ENCODE measurements at regions not wholly inside any gene's neighbourhood (a gene's known extent, or its start where the extent isn't known, plus 50 kb on each side); places are given as distances from the start of the nearest gene placed in this dataset.

DNA sequence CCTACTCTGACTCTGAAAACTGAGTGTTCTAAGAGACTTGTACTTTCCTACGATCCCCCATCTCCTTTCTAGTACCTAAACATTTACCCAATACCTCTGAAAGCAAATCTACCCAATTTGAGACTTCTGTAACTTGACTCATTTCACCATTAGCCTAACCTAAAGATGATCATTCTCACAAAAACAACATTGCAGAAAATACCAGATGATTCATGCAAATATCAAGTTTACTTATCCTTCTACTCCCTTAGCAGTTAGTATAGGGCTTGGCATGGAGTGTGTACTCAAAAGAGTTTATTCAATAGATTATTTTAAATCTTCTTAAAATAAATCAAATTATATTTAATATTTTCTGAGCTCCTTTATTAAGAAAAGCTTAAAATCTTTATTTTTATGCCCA, 89.6 kb downstream of the NR4A2 start:
- no peak overlapping the region for H3K27ac Mint-ChIP-seq
- Histone ChIP-seq H4K20me1 (replicated peaks; ENCODE audit: insufficient read depth) (no peaks in the 10 kb centered on the region), H3K4me2 (no peak overlapping the region), H3K4me1 (ENCODE audit: insufficient read depth) (no peaks in the 10 kb centered on the region), H3K27me3 (ENCODE audit: insufficient read depth) (no peaks in the 10 kb centered on the region), H3K9me2 (ENCODE audit: insufficient read depth) (no peaks in the 10 kb centered on the region), H3K4me3 (no peak overlapping the region), H3F3A (replicated peaks; ENCODE audit: low read depth) (no peaks in the 10 kb centered on the region), H3K36me3 (ENCODE audit: insufficient read depth) (no peaks in the 10 kb centered on the region; the same call in 1 of the 2 replicates), H2AFZ (no peak overlapping the region), H3K27ac (ENCODE audit: low read depth) (no peak overlapping the region), H3K79me2 (replicated peaks; ENCODE audit: insufficient read depth) (peaks cover 18% of the 10 kb centered on the region)
- ATAC-seq (no peak), DNase-seq (ENCODE audit: low spot score) (no peak)
- H3K9me3 Mint-ChIP-seq: no peaks in the 10 kb centered on the region
- no peaks in the 10 kb centered on the region; the same call in 2 of the 3 replicates for H3K36me3 Mint-ChIP-seq (ENCODE audit: low read depth)
- no peaks in the 10 kb centered on the region for H3K27me3 Mint-ChIP-seq (ENCODE audit: insufficient read depth, low read depth, poor library complexity)
- no peak overlapping the region for H3K4me3 Mint-ChIP-seq
- TF ChIP-seq STAT1 (IDR thresholded peaks at IDR 0.05; ENCODE audit: unreplicated experiment) (no peak), CREB1 (CRISPR knock-in tag; IDR thresholded peaks at IDR 0.05; ENCODE audit: low read depth) (no peak), NANOG (IDR thresholded peaks at IDR 0.05; ENCODE audit: borderline replicate concordance) (no peak), ZNF331 (CRISPR knock-in tag; IDR thresholded peaks at IDR 0.05; ENCODE audit: low read depth) (no peak), EZH2phosphoT487 (IDR thresholded peaks at IDR 0.05; ENCODE audit: unreplicated experiment) (no peak), JUNB (IDR thresholded peaks at IDR 0.05; ENCODE audit: unreplicated experiment) (no peak), POLR2AphosphoS5 (IDR thresholded peaks at IDR 0.05; ENCODE audit: low read depth) (no peak), ZNF114 (CRISPR knock-in tag; IDR thresholded peaks at IDR 0.05) (no peak), EZH2 (IDR thresholded peaks at IDR 0.05; ENCODE audit: low read depth, unreplicated experiment) (no peak)
- TF ChIP-seq, protein P1, sequence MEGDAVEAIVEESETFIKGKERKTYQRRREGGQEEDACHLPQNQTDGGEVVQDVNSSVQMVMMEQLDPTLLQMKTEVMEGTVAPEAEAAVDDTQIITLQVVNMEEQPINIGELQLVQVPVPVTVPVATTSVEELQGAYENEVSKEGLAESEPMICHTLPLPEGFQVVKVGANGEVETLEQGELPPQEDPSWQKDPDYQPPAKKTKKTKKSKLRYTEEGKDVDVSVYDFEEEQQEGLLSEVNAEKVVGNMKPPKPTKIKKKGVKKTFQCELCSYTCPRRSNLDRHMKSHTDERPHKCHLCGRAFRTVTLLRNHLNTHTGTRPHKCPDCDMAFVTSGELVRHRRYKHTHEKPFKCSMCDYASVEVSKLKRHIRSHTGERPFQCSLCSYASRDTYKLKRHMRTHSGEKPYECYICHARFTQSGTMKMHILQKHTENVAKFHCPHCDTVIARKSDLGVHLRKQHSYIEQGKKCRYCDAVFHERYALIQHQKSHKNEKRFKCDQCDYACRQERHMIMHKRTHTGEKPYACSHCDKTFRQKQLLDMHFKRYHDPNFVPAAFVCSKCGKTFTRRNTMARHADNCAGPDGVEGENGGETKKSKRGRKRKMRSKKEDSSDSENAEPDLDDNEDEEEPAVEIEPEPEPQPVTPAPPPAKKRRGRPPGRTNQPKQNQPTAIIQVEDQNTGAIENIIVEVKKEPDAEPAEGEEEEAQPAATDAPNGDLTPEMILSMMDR (conservative IDR thresholded peaks at IDR 0.05; ENCODE audit: low read depth in 2 of 2): no peak
- TF ChIP-seq, protein P2, sequence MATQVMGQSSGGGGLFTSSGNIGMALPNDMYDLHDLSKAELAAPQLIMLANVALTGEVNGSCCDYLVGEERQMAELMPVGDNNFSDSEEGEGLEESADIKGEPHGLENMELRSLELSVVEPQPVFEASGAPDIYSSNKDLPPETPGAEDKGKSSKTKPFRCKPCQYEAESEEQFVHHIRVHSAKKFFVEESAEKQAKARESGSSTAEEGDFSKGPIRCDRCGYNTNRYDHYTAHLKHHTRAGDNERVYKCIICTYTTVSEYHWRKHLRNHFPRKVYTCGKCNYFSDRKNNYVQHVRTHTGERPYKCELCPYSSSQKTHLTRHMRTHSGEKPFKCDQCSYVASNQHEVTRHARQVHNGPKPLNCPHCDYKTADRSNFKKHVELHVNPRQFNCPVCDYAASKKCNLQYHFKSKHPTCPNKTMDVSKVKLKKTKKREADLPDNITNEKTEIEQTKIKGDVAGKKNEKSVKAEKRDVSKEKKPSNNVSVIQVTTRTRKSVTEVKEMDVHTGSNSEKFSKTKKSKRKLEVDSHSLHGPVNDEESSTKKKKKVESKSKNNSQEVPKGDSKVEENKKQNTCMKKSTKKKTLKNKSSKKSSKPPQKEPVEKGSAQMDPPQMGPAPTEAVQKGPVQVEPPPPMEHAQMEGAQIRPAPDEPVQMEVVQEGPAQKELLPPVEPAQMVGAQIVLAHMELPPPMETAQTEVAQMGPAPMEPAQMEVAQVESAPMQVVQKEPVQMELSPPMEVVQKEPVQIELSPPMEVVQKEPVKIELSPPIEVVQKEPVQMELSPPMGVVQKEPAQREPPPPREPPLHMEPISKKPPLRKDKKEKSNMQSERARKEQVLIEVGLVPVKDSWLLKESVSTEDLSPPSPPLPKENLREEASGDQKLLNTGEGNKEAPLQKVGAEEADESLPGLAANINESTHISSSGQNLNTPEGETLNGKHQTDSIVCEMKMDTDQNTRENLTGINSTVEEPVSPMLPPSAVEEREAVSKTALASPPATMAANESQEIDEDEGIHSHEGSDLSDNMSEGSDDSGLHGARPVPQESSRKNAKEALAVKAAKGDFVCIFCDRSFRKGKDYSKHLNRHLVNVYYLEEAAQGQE (IDR thresholded peaks at IDR 0.05; ENCODE audit: unreplicated experiment): no peak
- TF ChIP-seq, protein P3, sequence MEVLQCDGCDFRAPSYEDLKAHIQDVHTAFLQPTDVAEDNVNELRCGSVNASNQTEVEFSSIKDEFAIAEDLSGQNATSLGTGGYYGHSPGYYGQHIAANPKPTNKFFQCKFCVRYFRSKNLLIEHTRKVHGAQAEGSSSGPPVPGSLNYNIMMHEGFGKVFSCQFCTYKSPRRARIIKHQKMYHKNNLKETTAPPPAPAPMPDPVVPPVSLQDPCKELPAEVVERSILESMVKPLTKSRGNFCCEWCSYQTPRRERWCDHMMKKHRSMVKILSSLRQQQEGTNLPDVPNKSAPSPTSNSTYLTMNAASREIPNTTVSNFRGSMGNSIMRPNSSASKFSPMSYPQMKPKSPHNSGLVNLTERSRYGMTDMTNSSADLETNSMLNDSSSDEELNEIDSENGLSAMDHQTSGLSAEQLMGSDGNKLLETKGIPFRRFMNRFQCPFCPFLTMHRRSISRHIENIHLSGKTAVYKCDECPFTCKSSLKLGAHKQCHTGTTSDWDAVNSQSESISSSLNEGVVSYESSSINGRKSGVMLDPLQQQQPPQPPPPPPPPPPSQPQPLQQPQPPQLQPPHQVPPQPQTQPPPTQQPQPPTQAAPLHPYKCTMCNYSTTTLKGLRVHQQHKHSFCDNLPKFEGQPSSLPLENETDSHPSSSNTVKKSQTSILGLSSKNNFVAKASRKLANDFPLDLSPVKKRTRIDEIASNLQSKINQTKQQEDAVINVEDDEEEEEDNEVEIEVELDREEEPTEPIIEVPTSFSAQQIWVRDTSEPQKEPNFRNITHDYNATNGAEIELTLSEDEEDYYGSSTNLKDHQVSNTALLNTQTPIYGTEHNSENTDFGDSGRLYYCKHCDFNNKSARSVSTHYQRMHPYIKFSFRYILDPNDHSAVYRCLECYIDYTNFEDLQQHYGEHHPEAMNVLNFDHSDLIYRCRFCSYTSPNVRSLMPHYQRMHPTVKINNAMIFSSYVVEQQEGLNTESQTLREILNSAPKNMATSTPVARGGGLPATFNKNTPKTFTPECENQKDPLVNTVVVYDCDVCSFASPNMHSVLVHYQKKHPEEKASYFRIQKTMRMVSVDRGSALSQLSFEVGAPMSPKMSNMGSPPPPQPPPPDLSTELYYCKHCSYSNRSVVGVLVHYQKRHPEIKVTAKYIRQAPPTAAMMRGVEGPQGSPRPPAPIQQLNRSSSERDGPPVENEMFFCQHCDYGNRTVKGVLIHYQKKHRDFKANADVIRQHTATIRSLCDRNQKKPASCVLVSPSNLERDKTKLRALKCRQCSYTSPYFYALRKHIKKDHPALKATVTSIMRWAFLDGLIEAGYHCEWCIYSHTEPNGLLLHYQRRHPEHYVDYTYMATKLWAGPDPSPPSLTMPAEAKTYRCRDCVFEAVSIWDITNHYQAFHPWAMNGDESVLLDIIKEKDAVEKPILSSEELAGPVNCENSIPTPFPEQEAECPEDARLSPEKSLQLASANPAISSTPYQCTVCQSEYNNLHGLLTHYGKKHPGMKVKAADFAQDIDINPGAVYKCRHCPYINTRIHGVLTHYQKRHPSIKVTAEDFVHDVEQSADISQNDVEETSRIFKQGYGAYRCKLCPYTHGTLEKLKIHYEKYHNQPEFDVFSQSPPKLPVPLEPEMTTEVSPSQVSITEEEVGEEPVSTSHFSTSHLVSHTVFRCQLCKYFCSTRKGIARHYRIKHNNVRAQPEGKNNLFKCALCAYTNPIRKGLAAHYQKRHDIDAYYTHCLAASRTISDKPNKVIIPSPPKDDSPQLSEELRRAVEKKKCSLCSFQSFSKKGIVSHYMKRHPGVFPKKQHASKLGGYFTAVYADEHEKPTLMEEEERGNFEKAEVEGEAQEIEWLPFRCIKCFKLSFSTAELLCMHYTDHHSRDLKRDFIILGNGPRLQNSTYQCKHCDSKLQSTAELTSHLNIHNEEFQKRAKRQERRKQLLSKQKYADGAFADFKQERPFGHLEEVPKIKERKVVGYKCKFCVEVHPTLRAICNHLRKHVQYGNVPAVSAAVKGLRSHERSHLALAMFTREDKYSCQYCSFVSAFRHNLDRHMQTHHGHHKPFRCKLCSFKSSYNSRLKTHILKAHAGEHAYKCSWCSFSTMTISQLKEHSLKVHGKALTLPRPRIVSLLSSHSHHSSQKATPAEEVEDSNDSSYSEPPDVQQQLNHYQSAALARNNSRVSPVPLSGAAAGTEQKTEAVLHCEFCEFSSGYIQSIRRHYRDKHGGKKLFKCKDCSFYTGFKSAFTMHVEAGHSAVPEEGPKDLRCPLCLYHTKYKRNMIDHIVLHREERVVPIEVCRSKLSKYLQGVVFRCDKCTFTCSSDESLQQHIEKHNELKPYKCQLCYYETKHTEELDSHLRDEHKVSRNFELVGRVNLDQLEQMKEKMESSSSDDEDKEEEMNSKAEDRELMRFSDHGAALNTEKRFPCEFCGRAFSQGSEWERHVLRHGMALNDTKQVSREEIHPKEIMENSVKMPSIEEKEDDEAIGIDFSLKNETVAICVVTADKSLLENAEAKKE (CRISPR knock-in tag; IDR thresholded peaks at IDR 0.05): no peak
- H3K4me1 Mint-ChIP-seq: no peaks in the 10 kb centered on the region

Measured in GM23338 (cell line).